ENCODE measurements at regions not wholly inside any gene's neighbourhood (a gene's known extent, or its start where the extent isn't known, plus 50 kb on each side); places are given as distances from the start of the nearest gene placed in this dataset.
A peak's percentile ranks its signal among the peaks of the same experiment; 100 is the strongest.

GRCh38 chr3:4898454-4899313 is 80.6 kb upstream of the BHLHE40 start (continued):
- TF ChIP-seq CSDE1 (IDR thresholded peaks at IDR 0.05) = no peak
- TF ChIP-seq SAP30 (IDR thresholded peaks at IDR 0.05; ENCODE audit: borderline replicate concordance, insufficient read depth, low read depth, low read length, poor library complexity, severe bottlenecking) = no peak
- TF ChIP-seq HNRNPK (IDR thresholded peaks at IDR 0.05; ENCODE audit: low read depth, low read length, poor library complexity, severe bottlenecking) = no peak
- TF ChIP-seq NCOA4 (IDR thresholded peaks at IDR 0.05; ENCODE audit: partially characterized antibody) = no peak
- no peak for TF ChIP-seq E2F4 (CRISPR knock-in tag; IDR thresholded peaks at IDR 0.05; ENCODE audit: low read depth)
- peak; percentile 75; the same call in 1 of the 2 replicates for TF ChIP-seq ZBTB17 (CRISPR knock-in tag; IDR thresholded peaks at IDR 0.05)
- TF ChIP-seq PHF20 (IDR thresholded peaks at IDR 0.05; ENCODE audit: partially characterized antibody) = no peak
- TF ChIP-seq FOXK1 (CRISPR knock-in tag; IDR thresholded peaks at IDR 0.05; ENCODE audit: borderline replicate concordance) = no peak
- peak; percentile 44; the same call in 1 of the 2 replicates for TF ChIP-seq MYC (IDR thresholded peaks at IDR 0.05; ENCODE audit: low read depth, low read length)
- no peak for TF ChIP-seq MYC (CRISPR knock-in tag; IDR thresholded peaks at IDR 0.05; ENCODE audit: borderline replicate concordance, low read depth)
- TF ChIP-seq HMGN3 (IDR thresholded peaks at IDR 0.05; ENCODE audit: borderline replicate concordance, extremely low read depth, insufficient read length, low read depth, low read length) = no peak
- TF ChIP-seq ZNF398 (CRISPR knock-in tag; IDR thresholded peaks at IDR 0.05) = no peak
- TF ChIP-seq ZNF324 (CRISPR knock-in tag; IDR thresholded peaks at IDR 0.05) = no peak
- TF ChIP-seq STAT5A (IDR thresholded peaks at IDR 0.05; ENCODE audit: borderline replicate concordance, low read length) = peak; percentile 45; the same call in 1 of the 2 replicates
- TF ChIP-seq ZNF644 (tag; IDR thresholded peaks at IDR 0.05; ENCODE audit: low read depth) = no peak; the same call in 1 of the 2 replicates
- no peak for TF ChIP-seq HNRNPL (IDR thresholded peaks at IDR 0.05; ENCODE audit: low read depth, low read length)
- TF ChIP-seq NCOA2 (IDR thresholded peaks at IDR 0.05; ENCODE audit: partially characterized antibody in 2 of 2) = peak in 1 of 2 experiments; percentile 34
- no peak for TF ChIP-seq ZBED1 (IDR thresholded peaks at IDR 0.05)
- 0 out of 2 replicates have a peak, but pooled peaks have one; percentile 44 for TF ChIP-seq NR4A1 (CRISPR knock-in tag; IDR thresholded peaks at IDR 0.05)
- TF ChIP-seq NR4A1 (tag; IDR thresholded peaks at IDR 0.05) = peak; percentile 41; the same call in 1 of the 2 replicates
- TF ChIP-seq L3MBTL2 (IDR thresholded peaks at IDR 0.05) = no peak
- TF ChIP-seq XRCC3 (IDR thresholded peaks at IDR 0.05) = no peak
- TF ChIP-seq POLR3A (IDR thresholded peaks at IDR 0.05; ENCODE audit: borderline replicate concordance, extremely low read depth, insufficient read depth, insufficient read length) = no peak
- TF ChIP-seq TEAD4 (IDR thresholded peaks at IDR 0.05; ENCODE audit: low read length) = peak; percentile 38
- no peak for TF ChIP-seq TEAD4 (CRISPR knock-in tag; IDR thresholded peaks at IDR 0.05; ENCODE audit: borderline replicate concordance)
- TF ChIP-seq RBM15 (IDR thresholded peaks at IDR 0.05; ENCODE audit: insufficient read depth, low read length) = no peak
- TF ChIP-seq ZNF143 (CRISPR knock-in tag; IDR thresholded peaks at IDR 0.05) = no peak
